ES-I3 (cell line): ENCODE measurements at regions not wholly inside any gene's neighbourhood (a gene's known extent, or its start where the extent isn't known, plus 50 kb on each side); places are given as distances from the start of the nearest gene placed in this dataset.

Experiments
- H3K36me3 ChIP-seq: 2 replicates; pipeline ENCODE4 v1.6.1; 2013; ENCODE audit warnings: mild to moderate bottlenecking, low read length, control low read depth, moderate library complexity; ENCODE audit not compliant: insufficient read depth
- H3K4me1 ChIP-seq: 2 replicates; pipeline ENCODE4 v1.6.1; 2013; ENCODE audit warnings: mild to moderate bottlenecking, control low read depth, low read length; ENCODE audit not compliant: insufficient read depth
- H3K9ac ChIP-seq: 2 replicates; pipeline ENCODE4 v1.6.1; 2013; ENCODE audit warnings: low read depth, mild to moderate bottlenecking, low read length, moderate library complexity
- H3K9me3 ChIP-seq: 2 replicates; pipeline ENCODE4 v1.6.1; 2013; ENCODE audit warnings: mild to moderate bottlenecking, low read length, moderate library complexity; ENCODE audit not compliant: control insufficient read depth, insufficient read depth

GRCh38 chr7:113410796-113411195 lies 292.4 kb upstream of the SMIM30 start:
- H3K36me3 ChIP-seq, result no peaks in the 10 kb centered on the region
- peaks cover 5% of the 10 kb centered on the region; the same call in 1 of the 2 replicates for H3K4me1 ChIP-seq
- H3K9me3 ChIP-seq, result no peaks in the 10 kb centered on the region
- no peak overlapping the region for H3K9ac ChIP-seq

GRCh38 chr7:113408999-113409398 lies 290.6 kb upstream of the SMIM30 start:
- Histone ChIP-seq H3K9ac (no peak overlapping the region), H3K4me1 (peaks cover 5% of the 10 kb centered on the region; the same call in 1 of the 2 replicates), H3K9me3 (no peaks in the 10 kb centered on the region), H3K36me3 (no peaks in the 10 kb centered on the region)

GRCh38 chr7:113405296-113406056 lies 287.1 kb upstream of the SMIM30 start:
- no peaks in the 10 kb centered on the region for H3K9me3 ChIP-seq
- H3K36me3 ChIP-seq, result no peaks in the 10 kb centered on the region
- H3K4me1 ChIP-seq, result peaks cover 5% of the 10 kb centered on the region; the same call in 1 of the 2 replicates

GRCh38 chr7:113404245-113404644 lies 285.9 kb upstream of the SMIM30 start:
- Histone ChIP-seq H3K4me1 (peaks cover 5% of the 10 kb centered on the region; the same call in 1 of the 2 replicates), H3K36me3 (no peaks in the 10 kb centered on the region), H3K9me3 (no peaks in the 10 kb centered on the region), H3K9ac (no peak overlapping the region)

More at GRCh38 chr7:113405296-113406056, 287.1 kb upstream of the SMIM30 start:
- H3K9ac ChIP-seq, result no peak overlapping the region

- Histone ChIP-seq H3K9me3 (no peaks in the 10 kb centered on the region), H3K9ac (no peak overlapping the region), H3K36me3 (no peaks in the 10 kb centered on the region), H3K4me1 (no peaks in the 10 kb centered on the region)
Measured at GRCh38 chr7:113402482-113402881, 284.1 kb upstream of the SMIM30 start.

- Histone ChIP-seq H3K9me3 (no peaks in the 10 kb centered on the region), H3K4me1 (no peaks in the 10 kb centered on the region), H3K36me3 (no peaks in the 10 kb centered on the region), H3K9ac (no peak overlapping the region)
Measured at GRCh38 chr7:113402005-113402404, 283.7 kb upstream of the SMIM30 start.

- H3K9ac ChIP-seq, result no peak overlapping the region
- no peaks in the 10 kb centered on the region for H3K9me3 ChIP-seq
- no peaks in the 10 kb centered on the region; the same call in 1 of the 2 replicates for H3K4me1 ChIP-seq
- no peaks in the 10 kb centered on the region for H3K36me3 ChIP-seq
Measured at GRCh38 chr7:113394856-113395255, 276.5 kb upstream of the SMIM30 start.

GRCh38 chr7:113392841-113393540 lies 274.6 kb upstream of the SMIM30 start:
- Histone ChIP-seq H3K36me3 (no peaks in the 10 kb centered on the region), H3K9ac (no peak overlapping the region), H3K9me3 (peaks cover 2% of the 10 kb centered on the region; the same call in 1 of the 2 replicates), H3K4me1 (no peaks in the 10 kb centered on the region; the same call in 1 of the 2 replicates)

- Histone ChIP-seq H3K9me3 (peaks cover 2% of the 10 kb centered on the region; the same call in 1 of the 2 replicates), H3K36me3 (no peaks in the 10 kb centered on the region), H3K9ac (no peak overlapping the region), H3K4me1 (no peaks in the 10 kb centered on the region; the same call in 1 of the 2 replicates)
Measured at GRCh38 chr7:113392421-113392820, 274.1 kb upstream of the SMIM30 start.

- no peak overlapping the region for H3K9ac ChIP-seq
- H3K4me1 ChIP-seq, result no peaks in the 10 kb centered on the region; the same call in 1 of the 2 replicates
- H3K36me3 ChIP-seq, result no peaks in the 10 kb centered on the region; the same call in 1 of the 2 replicates
- H3K9me3 ChIP-seq, result peaks cover 2% of the 10 kb centered on the region; the same call in 1 of the 2 replicates
Measured at GRCh38 chr7:113389112-113389646, 270.8 kb upstream of the SMIM30 start.

GRCh38 chr7:113383638-113384037 lies 265.3 kb upstream of the SMIM30 start:
- no peaks in the 10 kb centered on the region for H3K9me3 ChIP-seq
- no peaks in the 10 kb centered on the region for H3K4me1 ChIP-seq
- no peaks in the 10 kb centered on the region; the same call in 1 of the 2 replicates for H3K36me3 ChIP-seq
- H3K9ac ChIP-seq, result no peak overlapping the region

GRCh38 chr7:113379746-113380145 lies 261.4 kb upstream of the SMIM30 start:
- Histone ChIP-seq H3K4me1 (no peaks in the 10 kb centered on the region), H3K36me3 (no peaks in the 10 kb centered on the region), H3K9me3 (no peaks in the 10 kb centered on the region), H3K9ac (no peak overlapping the region)

GRCh38 chr7:113374955-113375354 lies 256.6 kb upstream of the SMIM30 start:
- Histone ChIP-seq H3K9me3 (no peaks in the 10 kb centered on the region), H3K36me3 (no peaks in the 10 kb centered on the region), H3K4me1 (no peaks in the 10 kb centered on the region), H3K9ac (no peak overlapping the region)

GRCh38 chr7:113373863-113374262 lies 255.5 kb upstream of the SMIM30 start:
- Histone ChIP-seq H3K9ac (no peak overlapping the region), H3K9me3 (no peaks in the 10 kb centered on the region), H3K4me1 (no peaks in the 10 kb centered on the region), H3K36me3 (no peaks in the 10 kb centered on the region)
